ENCODE measurements at regions not wholly inside any gene's neighbourhood (a gene's known extent, or its start where the extent isn't known, plus 50 kb on each side); places are given as distances from the start of the nearest gene placed in this dataset.
"Not testable (repeated sequence)": the region's sequence is repeated elsewhere in the genome, so short reads cannot be mapped to it uniquely, and the experiment has no call there.

GRCh38 chr18:8910843-8911242 lies 191.7 kb upstream of the NDUFV2 start:
- no peaks in the 10 kb centered on the region for H3K36me3 ChIP-seq (ENCODE audit: control insufficient read depth, insufficient read depth, low read length)
- Mint-ChIP-seq H3K4me3 (ENCODE audit: unreplicated experiment) (no peak overlapping the region), H3K27ac (ENCODE audit: unreplicated experiment) (no peak overlapping the region), H3K9me3 (ENCODE audit: unreplicated experiment) (peaks cover 27% of the 10 kb centered on the region), H3K36me3 (ENCODE audit: insufficient read depth, unreplicated experiment) (no peaks in the 10 kb centered on the region), H3K4me1 (ENCODE audit: low read depth, unreplicated experiment) (peaks cover 11% of the 10 kb centered on the region), H3K27me3 (ENCODE audit: insufficient read depth, unreplicated experiment) (no peaks in the 10 kb centered on the region)
- intact Hi-C loops (cut with micrococcal nuclease; ENCODE audit: unreplicated experiment): no loop called here
- no peak overlapping the region for H3K4me3 ChIP-seq (ENCODE audit: low read depth, low read length)
- H3K4me1 ChIP-seq: peaks cover 34% of the 10 kb centered on the region
- H3K27me3 ChIP-seq (replicated peaks; ENCODE audit: control insufficient read depth, insufficient read depth, low read length): no peaks in the 10 kb centered on the region
- H3K9me3 ChIP-seq: no peaks in the 10 kb centered on the region
- TF ChIP-seq CTCF (IDR thresholded peaks at IDR 0.05; ENCODE audit: insufficient read depth in 1 of 2, low read depth in 1 of 2, low read length in 1 of 2, severe bottlenecking in 1 of 2, unreplicated experiment in 1 of 2): no peak
- ChIA-PET CTCF (no interaction called here), POLR2A (no interaction called here)
- DNase-seq: no peak
- no TSS peak for BruUV-seq (replicated peaks)

- Histone ChIP-seq H3K4me1 (peaks cover 34% of the 10 kb centered on the region), H3K4me3 (ENCODE audit: low read depth, low read length) (no peak overlapping the region), H3K27me3 (replicated peaks; ENCODE audit: control insufficient read depth, insufficient read depth, low read length) (no peaks in the 10 kb centered on the region), H3K9me3 (no peaks in the 10 kb centered on the region), H3K36me3 (ENCODE audit: control insufficient read depth, insufficient read depth, low read length) (no peaks in the 10 kb centered on the region)
- intact Hi-C loops (cut with micrococcal nuclease; ENCODE audit: unreplicated experiment): no loop called here
- BruUV-seq (replicated peaks): no TSS peak
- Mint-ChIP-seq H3K4me1 (ENCODE audit: low read depth, unreplicated experiment) (peaks cover 11% of the 10 kb centered on the region), H3K4me3 (ENCODE audit: unreplicated experiment) (no peak overlapping the region), H3K27ac (ENCODE audit: unreplicated experiment) (peak overlapping the region; percentile 41), H3K27me3 (ENCODE audit: insufficient read depth, unreplicated experiment) (no peaks in the 10 kb centered on the region), H3K9me3 (ENCODE audit: unreplicated experiment) (peaks cover 23% of the 10 kb centered on the region), H3K36me3 (ENCODE audit: insufficient read depth, unreplicated experiment) (no peaks in the 10 kb centered on the region)
- DNase-seq: no peak
- no peak for TF ChIP-seq CTCF (IDR thresholded peaks at IDR 0.05; ENCODE audit: insufficient read depth in 1 of 2, low read depth in 1 of 2, low read length in 1 of 2, severe bottlenecking in 1 of 2, unreplicated experiment in 1 of 2)
- POLR2A ChIA-PET: no interaction called here
- CTCF ChIA-PET: no interaction called here
Observed at GRCh38 chr18:8911408-8912340, 190.8 kb upstream of the NDUFV2 start.

DNA sequence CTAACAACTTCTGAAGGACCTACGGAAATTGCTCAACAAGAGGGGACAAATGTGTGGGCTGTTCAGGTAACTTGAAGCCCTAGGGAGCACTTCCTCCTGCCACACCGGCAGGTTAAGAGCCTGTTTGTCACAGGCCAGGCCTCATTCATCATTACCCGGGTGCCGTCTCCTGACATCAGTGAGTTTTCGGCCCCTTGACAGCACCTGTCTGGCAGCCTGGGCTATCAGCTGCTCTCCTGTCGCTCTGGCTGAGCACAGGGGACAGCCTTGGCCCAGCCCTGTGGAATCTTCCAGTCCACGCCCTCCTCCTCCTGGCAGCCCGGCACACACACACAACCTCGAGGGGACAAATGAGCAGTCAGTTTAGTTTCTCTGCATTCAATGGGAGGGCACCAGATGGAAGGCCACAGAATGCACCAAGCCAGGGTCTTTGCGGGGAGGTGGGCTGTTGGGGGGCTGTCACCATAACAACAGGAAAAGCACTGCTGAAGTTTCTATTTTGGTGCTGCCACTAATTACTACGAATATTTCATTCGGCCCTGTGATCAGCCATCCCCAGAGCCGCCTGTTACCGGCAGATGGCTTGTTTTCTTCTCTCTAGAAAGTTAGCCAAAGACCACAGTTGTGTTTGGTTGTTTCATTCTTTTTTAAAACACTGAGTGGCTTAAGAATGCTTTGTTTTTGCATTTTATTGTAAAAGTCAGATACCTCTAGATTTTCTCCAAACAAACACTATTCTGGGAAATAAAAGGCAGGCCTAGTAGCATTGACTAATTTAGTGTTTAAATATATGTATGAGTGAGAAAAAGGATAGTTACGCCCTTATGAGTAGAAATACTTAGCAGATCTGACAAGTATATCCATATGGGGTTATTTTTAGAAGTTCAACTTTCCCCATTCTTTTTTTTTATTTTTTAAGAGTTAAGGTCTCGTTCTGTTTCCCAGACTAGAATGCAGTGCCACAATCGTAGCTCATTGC lies 189.9 kb upstream of the NDUFV2 start:
- no peaks in the 10 kb centered on the region for H3K27me3 Mint-ChIP-seq (ENCODE audit: insufficient read depth, unreplicated experiment)
- no peak for TF ChIP-seq CTCF (IDR thresholded peaks at IDR 0.05; ENCODE audit: insufficient read depth in 1 of 2, low read depth in 1 of 2, low read length in 1 of 2, severe bottlenecking in 1 of 2, unreplicated experiment in 1 of 2)
- H3K4me3 Mint-ChIP-seq (ENCODE audit: unreplicated experiment): no peak overlapping the region
- DNase-seq: peak; percentile 62 to 80
- BruUV-seq (replicated peaks): no TSS peak
- peak overlapping the region; percentile 41 for H3K27ac Mint-ChIP-seq (ENCODE audit: unreplicated experiment)
- Histone ChIP-seq H3K4me1 (peaks cover 34% of the 10 kb centered on the region), H3K36me3 (ENCODE audit: control insufficient read depth, insufficient read depth, low read length) (no peaks in the 10 kb centered on the region), H3K4me3 (ENCODE audit: low read depth, low read length) (no peak overlapping the region), H3K27me3 (replicated peaks; ENCODE audit: control insufficient read depth, insufficient read depth, low read length) (no peaks in the 10 kb centered on the region), H3K9me3 (no peaks in the 10 kb centered on the region)
- no peaks in the 10 kb centered on the region for H3K36me3 Mint-ChIP-seq (ENCODE audit: insufficient read depth, unreplicated experiment)
- CTCF ChIA-PET: no interaction called here
- peaks cover 11% of the 10 kb centered on the region for H3K4me1 Mint-ChIP-seq (ENCODE audit: low read depth, unreplicated experiment)
- intact Hi-C loops (cut with micrococcal nuclease; ENCODE audit: unreplicated experiment): no loop called here
- POLR2A ChIA-PET: no interaction called here
- H3K9me3 Mint-ChIP-seq (ENCODE audit: unreplicated experiment): peaks cover 23% of the 10 kb centered on the region

DNA sequence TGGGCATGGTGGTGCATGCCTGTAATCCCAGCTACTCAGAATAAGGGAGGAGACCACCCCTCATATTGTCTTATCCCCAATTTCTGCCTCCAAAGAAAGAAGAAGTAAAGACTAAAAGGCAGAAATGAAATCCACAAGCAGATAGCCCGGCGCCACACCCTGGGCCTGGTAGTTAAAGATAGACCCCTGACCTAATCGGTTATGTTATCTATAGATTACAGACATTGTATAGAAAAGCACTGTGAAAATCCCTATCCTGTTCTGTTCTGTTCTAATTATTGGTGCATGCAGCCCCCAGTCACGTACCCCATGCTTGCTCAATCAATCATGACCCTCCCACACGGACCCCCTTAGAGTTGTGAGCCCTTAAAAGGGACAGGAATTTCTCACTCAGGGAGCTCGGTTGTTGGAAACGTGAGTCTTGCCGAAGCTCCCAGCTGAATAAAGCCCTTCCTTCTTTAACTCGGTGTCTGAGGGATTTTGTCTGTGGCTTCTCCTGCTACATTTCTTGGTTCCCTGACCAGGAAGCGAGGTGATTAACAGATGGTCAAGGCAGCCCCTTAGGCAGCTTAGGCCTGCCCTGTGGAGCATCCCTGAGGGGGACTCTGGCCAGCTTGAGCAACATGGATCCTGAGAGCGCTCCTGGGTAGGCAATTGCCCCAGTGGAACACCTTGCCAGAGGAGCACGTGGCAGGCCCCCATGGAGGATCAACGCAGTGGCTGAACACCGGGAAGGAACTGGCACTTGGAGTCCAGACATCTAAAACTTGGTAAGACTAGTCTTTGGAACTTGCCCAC lies 188.7 kb upstream of the NDUFV2 start:
- H3K4me3 ChIP-seq (ENCODE audit: low read depth, low read length): not testable (repeated sequence)

More for the DNA sequence above, 188.7 kb upstream of the NDUFV2 start:
- H3K27ac Mint-ChIP-seq (ENCODE audit: unreplicated experiment); H3K4me3 Mint-ChIP-seq (ENCODE audit: unreplicated experiment); H3K27me3 ChIP-seq (replicated peaks; ENCODE audit: control insufficient read depth, insufficient read depth, low read length); CTCF ChIA-PET; H3K9me3 ChIP-seq; BruUV-seq (replicated peaks); POLR2A ChIA-PET; DNase-seq; H3K36me3 Mint-ChIP-seq (ENCODE audit: insufficient read depth, unreplicated experiment); intact Hi-C loops (cut with micrococcal nuclease; ENCODE audit: unreplicated experiment); H3K36me3 ChIP-seq (ENCODE audit: control insufficient read depth, insufficient read depth, low read length); H3K27me3 Mint-ChIP-seq (ENCODE audit: insufficient read depth, unreplicated experiment): not testable (repeated sequence)
- Mint-ChIP-seq H3K9me3 (ENCODE audit: unreplicated experiment) (peaks cover 23% of the 10 kb centered on the region), H3K4me1 (ENCODE audit: low read depth, unreplicated experiment) (peaks cover 11% of the 10 kb centered on the region)
- peaks cover 26% of the 10 kb centered on the region for H3K4me1 ChIP-seq
